NCI-H2227 (cell line): ENCODE measurements at regions not wholly inside any gene's neighbourhood (a gene's known extent, or its start where the extent isn't known, plus 50 kb on each side); places are given as distances from the start of the nearest gene placed in this dataset.

Experiments
- DNase-seq: peaks from one replicate; lab custom pipeline; 2025; ENCODE audit not compliant: unreplicated experiment; lab: John Stamatoyannopoulos, UW

- no peak for DNase-seq
Observed at GRCh38 chr6:19492636-19493405, 344.3 kb upstream of the ID4 start.

- DNase-seq, result no peak
Observed at GRCh38 chr6:19501737-19502245, 335.4 kb upstream of the ID4 start.

- no peak for DNase-seq
Observed at GRCh38 chr6:19502301-19502700, 334.9 kb upstream of the ID4 start.

- DNase-seq, result no peak
Observed at GRCh38 chr6:19515939-19516338, 321.2 kb upstream of the ID4 start.

- no peak for DNase-seq
Observed at GRCh38 chr6:19519941-19520340, 317.2 kb upstream of the ID4 start.

GRCh38 chr6:19524366-19525186, 312.6 kb upstream of the ID4 start:
- no peak for DNase-seq

- no peak for DNase-seq
Observed at GRCh38 chr6:19525673-19526072, 311.5 kb upstream of the ID4 start.

GRCh38 chr6:19530188-19530587, 307.0 kb upstream of the ID4 start:
- no peak for DNase-seq

GRCh38 chr6:19535351-19535750, 301.8 kb upstream of the ID4 start:
- DNase-seq, result no peak

- DNase-seq, result no peak
Observed at GRCh38 chr6:19536838-19537237, 300.3 kb upstream of the ID4 start.

GRCh38 chr6:19538096-19538495, 299.1 kb upstream of the ID4 start:
- DNase-seq, result no peak

- DNase-seq, result no peak
Observed at GRCh38 chr6:19547507-19547906, 289.7 kb upstream of the ID4 start.

- no peak for DNase-seq
Observed at GRCh38 chr6:19549109-19549508, 288.1 kb upstream of the ID4 start.

GRCh38 chr6:19550380-19550779, 286.8 kb upstream of the ID4 start:
- no peak for DNase-seq

GRCh38 chr6:19551611-19552010, 285.6 kb upstream of the ID4 start:
- DNase-seq, result no peak

GRCh38 chr6:19552076-19552475, 285.1 kb upstream of the ID4 start:
- no peak for DNase-seq

GRCh38 chr6:19552588-19552987, 284.6 kb upstream of the ID4 start:
- no peak for DNase-seq

- DNase-seq, result no peak
Observed at GRCh38 chr6:19554356-19555225, 282.6 kb upstream of the ID4 start.

- DNase-seq, result no peak
Observed at GRCh38 chr6:19557191-19557590, 280.0 kb upstream of the ID4 start.

GRCh38 chr6:19558201-19558600, 279.0 kb upstream of the ID4 start:
- DNase-seq, result no peak

- DNase-seq, result no peak
Observed at GRCh38 chr6:19558934-19559333, 278.2 kb upstream of the ID4 start.
